Fibroblast of pulmonary artery (primary cell): ENCODE measurements at regions not wholly inside any gene's neighbourhood (a gene's known extent, or its start where the extent isn't known, plus 50 kb on each side); places are given as distances from the start of the nearest gene placed in this dataset.

Experiments
- DNase-seq: peaks from one replicate; pipeline ENCODE4 v3.0.0-alpha.2; 2010; ENCODE audit warnings: low read depth
- H3K4me3 ChIP-seq: replicated peaks from 2 replicates; pipeline ENCODE4 v1.5.1; 2011; ENCODE audit warnings: low read depth, mild to moderate bottlenecking, control low read depth, low read length, moderate library complexity
- CTCF ChIP-seq: IDR thresholded peaks from 2 replicates; pipeline ENCODE4 v1.5.1; 2011; ENCODE audit warnings: mild to moderate bottlenecking, control low read depth, low read length, inconsistent platforms; ENCODE audit errors: missing control alignments

GRCh38 chr1:98217601-98218000 lies 296.8 kb upstream of the DPYD start:
- TF ChIP-seq CTCF = no peak
- H3K4me3 ChIP-seq = no peak overlapping the region
- DNase-seq = no peak

- no peak for DNase-seq
- TF ChIP-seq CTCF = no peak
- H3K4me3 ChIP-seq = no peak overlapping the region
These were observed 295.5 kb upstream of the DPYD start for GRCh38 chr1:98216304-98216703.

GRCh38 chr1:98211271-98211845 lies 290.5 kb upstream of the DPYD start:
- H3K4me3 ChIP-seq = no peak overlapping the region
- no peak for TF ChIP-seq CTCF
- DNase-seq = no peak

GRCh38 chr1:98210563-98210962 lies 289.7 kb upstream of the DPYD start:
- DNase-seq = no peak
- no peak for TF ChIP-seq CTCF
- H3K4me3 ChIP-seq = no peak overlapping the region

- TF ChIP-seq CTCF = no peak
- peak; percentile 89 for DNase-seq
- H3K4me3 ChIP-seq = peak overlapping the region; percentile 13
These were observed 289.2 kb upstream of the DPYD start for GRCh38 chr1:98210064-98210463.

- DNase-seq = no peak
- no peak for TF ChIP-seq CTCF
- H3K4me3 ChIP-seq = no peak overlapping the region
These were observed 284.6 kb upstream of the DPYD start for GRCh38 chr1:98205291-98206017.

- H3K4me3 ChIP-seq = no peak overlapping the region
- DNase-seq = peak; percentile 35
- TF ChIP-seq CTCF = no peak
These were observed 282.6 kb upstream of the DPYD start for GRCh38 chr1:98203466-98203865.
